GM19043 (cell line): ENCODE measurements at regions not wholly inside any gene's neighbourhood (a gene's known extent, or its start where the extent isn't known, plus 50 kb on each side); places are given as distances from the start of the nearest gene placed in this dataset.

Experiments
- ATAC-seq: cut with Tn5 transposase; IDR thresholded peaks from one replicate; pipeline ENCODE4 v1.9.1; 2021; ENCODE audit warnings: low read depth; ENCODE audit not compliant: unreplicated experiment

DNA sequence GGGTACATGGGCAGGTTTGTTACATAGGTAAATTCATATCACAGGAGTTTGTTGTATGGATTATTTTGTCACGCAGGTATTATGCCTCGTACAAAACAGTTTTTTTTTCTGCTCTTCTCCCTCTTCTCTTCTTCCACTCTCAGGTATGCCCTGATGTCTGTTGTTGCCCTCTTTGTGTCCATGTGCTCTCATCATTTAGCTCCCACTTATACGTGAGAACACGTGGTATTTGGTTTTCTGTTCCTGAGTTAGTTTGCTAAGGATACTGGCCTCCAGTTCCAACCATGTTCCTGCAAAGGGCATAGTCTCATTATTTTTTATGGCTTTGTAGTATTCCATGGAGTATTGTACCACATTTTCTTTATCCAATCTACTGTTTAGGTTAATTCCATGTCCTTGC, 65.7 kb downstream of the UNC5CL start:
- ATAC-seq = no peak

DNA sequence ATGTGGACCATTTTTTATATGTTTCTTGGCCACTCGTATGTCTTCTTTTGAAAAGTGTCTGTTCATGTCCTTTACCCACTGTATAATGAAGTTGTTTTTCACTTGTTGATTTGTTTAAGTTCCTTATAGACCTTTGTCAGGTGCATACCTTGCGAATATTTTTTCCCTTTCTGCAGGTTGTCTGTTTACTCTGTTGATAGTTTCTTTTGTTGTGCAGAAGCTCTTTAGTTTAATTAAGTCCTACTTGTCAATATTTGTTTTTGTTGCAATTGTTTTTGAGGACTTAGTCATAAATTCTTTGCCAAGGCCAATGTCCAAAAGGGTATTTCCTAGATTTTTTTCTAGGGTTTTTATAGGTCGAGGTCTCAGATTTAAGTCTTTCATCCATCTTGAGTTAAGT, 66.2 kb downstream of the UNC5CL start:
- no peak for ATAC-seq

DNA sequence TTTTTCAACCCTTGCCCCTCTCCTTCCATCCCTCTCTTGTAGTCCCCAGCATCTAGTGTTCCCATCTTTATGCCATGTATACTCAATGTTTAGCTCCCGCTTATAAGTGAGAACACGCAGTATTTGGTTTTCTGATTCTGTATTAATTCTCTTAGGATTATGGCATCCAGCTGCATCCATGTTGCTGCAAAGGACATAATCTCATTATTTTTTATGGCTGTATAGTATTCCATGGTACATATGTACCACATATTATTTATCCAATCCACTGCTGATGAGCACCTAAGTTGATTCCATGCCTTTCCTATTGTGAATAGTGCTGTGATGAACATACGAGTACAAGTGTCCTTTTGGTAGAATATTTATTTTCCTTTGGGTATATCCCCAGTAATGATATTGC, 66.8 kb downstream of the UNC5CL start:
- no peak for ATAC-seq

DNA sequence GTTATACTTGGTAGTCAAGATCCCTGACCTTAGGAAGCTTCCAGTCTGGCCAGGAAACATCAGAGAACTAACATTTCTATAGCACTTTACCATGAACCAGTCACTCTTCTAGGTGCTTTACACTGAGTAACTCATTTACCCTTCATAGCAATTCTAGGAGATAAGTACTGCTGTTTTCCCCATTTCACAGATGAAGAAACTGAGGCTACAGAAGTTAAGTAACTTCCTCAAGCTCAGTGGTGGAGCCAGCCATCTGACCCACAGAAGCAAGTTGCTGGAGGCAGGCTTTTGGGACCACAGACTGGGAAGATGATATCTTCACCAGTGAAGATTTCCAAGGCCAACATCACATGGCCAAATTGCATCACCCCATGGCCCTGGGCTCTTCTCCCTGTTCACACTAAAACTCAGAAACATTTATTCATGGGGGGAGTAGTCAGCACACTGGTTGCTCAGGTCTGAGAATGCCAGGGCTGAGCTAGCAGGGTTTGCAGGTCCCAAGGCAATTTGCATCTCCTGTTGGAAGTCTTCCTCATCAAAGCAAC, 70.3 kb downstream of the UNC5CL start:
- no peak for ATAC-seq

DNA sequence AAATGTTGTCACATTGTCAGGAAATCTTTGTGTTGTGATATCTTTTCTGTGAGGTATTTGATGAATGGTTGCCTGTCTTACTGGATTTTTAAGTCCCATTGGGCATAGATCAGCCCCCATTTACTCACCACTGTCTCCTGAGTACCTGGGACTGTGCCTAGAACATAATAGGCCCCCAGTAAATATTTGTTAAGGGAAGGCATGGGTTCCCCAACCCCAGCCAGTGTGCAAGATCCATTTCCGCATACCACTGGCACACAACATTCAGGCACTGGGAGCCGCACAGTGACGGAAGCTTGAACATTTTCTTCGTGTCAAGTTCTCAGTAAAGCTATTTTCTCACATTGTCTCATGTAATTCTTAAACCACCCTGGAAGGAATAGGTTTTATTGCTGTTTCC, 72.2 kb downstream of the UNC5CL start:
- ATAC-seq = no peak

DNA sequence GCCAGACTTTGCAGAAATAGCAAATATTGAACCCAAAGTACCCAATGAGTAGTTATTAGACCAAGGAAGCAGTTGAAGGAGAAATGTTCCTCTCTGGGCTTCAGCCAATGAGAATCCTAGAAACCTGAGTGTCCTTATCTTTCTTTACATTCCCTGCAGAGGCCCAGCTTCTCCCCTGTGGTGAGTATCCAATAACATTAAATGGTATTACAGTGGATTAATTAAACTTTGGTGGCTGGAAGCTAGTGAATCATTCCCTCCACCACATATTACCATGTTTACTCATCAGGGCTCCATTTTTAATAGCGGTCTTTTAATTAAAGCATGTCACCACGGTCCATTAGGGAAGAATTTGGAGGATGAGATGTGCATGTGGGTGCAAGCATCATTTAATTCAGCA, 74.0 kb downstream of the UNC5CL start:
- no peak for ATAC-seq

DNA sequence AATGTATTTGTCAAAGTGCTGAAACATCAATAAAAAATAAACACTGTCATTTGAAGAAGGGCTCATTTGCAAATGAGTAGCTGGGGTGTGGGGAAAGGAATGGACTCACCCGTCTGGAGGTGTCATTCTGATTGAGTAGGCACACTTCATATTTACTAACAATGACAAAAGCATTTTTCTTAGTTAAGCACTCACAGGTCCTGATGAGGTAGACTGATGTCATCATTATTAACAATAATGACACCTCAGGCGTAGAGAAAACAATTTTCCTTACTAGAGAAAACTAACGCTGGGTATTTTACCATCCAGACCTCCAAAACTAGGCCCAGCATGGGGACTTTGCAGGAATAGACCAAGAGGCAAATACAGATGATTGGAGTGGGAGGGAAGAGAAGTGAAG, 76.0 kb downstream of the UNC5CL start:
- no peak for ATAC-seq

DNA sequence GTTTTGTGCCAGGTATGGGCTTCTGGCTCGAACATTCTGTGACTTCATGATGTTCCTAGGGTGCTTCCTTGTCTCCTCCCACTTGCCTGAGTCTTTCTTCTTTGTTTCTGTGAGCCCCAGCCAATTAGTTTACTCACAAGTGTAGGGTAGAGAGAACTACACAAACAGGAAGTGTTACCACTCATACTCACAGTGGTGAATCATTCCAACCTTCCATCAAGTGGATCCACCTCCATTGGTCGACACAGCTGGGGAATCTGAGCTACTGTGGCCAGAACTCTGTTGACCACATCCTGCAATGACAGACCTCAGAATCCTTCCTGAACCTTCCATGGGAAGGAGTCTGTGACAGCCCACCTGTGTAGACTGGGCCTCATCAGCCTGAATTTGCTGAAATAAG, 76.8 kb downstream of the UNC5CL start:
- ATAC-seq = no peak

DNA sequence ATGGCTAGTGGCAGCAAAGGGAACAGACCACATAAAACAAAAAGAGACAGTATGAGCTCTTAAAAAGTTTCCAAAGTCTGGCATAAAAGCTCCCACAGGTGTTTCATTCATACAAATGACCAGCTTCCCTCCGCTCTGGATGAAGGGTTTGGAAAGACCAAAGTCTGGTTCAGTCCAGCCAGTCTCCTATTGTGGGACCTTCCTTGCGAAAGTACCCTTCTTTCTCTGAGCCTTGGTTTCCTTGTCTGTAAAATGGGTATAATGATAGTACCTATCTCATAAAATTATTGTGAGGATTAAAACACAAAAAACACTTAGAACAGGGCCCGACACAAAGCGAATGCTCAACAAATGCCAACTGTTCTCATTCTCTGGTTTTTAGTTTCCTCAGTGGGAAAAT, 77.2 kb downstream of the UNC5CL start:
- no peak for ATAC-seq

DNA sequence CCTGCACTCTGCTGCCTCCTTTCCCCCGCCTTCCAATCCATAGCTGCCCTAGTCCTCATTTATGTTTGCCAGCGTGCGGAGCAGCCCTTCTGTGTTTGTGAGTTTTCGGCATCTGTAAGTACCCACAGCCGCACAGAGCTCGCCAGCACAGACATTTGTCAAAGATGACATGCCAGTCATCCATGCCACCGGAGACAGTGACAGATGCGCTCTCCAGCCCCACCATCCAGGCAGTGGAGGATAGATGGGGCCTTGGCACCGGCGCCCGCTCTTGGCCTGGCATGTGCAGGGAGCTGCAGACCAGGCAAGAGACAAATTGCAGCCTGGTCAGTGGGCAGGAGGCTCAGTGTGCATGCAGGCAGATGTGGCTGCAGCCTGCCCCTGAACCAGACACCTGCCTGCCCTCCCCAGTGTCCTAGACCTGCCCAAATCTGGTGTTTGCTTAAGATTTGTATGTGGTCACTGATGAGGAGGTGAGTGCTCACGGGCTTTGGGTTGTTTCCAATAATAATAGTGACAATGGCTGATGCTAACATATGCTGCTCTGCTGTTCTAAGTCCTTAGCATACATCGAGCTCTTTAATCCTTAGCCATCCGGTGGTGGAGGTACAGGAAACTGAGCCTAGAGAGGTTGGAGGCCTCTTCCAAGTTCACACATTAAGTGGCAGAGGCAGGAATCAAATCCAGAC, 78.1 kb downstream of the UNC5CL start:
- no peak for ATAC-seq

DNA sequence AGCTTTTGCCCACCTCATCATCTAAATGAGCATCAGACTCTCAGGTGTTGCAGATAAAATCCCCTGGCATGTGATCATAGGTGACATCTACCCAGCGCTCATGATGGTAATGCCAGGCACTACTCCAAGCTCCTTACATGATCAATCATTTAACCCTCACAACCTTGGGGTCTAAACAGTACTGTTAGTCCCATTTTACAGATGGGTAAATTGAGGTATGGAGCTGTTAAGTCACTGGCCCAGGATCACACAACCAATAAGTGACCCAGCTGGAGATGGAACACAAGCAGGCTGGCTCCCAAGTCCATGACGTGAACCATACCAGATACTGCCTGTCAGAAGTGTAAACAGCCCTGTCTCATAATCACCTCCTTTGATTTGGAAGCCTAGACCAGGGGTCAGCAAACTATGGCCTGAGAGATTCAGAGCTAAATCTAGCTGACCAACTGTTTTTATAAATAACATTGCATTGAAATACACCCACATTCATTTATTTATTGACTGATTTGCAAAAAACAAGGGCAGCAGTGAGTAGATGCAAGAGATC, 79.2 kb downstream of the UNC5CL start:
- ATAC-seq = no peak

DNA sequence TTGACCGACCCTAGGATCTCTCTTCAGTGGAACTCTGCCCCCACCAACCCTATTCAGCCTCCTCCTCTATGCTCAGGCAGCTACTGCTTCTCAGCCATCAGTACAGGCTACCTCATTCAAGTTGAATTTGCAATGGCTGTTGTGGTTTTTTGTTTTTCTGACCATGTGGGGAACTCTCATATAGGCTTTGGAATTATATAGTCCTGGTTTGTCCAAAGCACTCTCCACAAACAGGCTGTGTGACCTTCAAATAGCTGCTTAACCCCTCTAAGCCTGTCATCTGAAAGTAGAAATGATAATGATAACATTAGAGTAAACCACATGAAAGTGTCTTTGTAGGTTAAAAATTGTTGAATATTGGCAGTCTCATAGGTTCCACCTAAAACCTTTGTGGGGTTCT, 80.3 kb downstream of the UNC5CL start:
- ATAC-seq = no peak

DNA sequence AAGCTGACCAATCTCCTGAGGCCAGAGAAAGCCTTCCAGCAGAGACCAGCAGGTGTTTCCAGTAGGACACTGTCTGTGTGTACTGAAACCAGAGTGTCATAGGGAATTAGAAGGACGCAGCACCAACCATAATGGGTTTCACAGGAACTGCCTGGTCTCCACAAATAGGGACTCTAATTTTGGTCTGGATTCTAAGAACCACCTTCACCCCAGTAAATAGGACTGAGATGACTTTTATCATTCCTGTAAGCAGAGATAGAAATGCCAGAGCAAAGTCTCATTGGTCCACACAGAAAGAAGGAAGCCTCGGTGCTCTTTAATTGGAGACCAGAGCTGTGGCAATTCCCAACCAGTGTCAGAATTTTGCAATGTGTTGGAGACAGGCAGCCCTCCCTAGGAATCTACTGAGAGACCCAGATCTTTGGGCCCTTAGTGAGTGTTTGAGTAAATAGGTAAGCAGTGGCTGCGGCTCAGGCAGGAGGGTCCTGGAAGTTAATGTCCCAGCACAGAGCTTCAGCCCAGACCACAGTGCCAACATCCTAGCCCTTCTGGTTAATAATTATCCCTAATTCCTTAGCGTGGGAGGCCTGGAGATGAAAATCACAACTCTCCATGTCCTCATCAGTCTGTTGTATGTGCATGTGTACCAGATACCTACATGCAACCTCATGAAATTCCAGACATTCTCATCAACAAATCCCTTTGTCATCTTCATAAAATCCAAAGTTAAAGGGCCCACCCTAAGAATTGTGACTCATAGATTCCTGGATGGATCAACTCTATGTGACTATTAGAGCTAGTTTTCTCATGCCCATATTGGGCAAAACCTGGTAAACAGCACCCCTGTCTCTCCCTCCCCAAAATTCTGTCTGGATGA, 81.2 kb downstream of the UNC5CL start:
- ATAC-seq = no peak

DNA sequence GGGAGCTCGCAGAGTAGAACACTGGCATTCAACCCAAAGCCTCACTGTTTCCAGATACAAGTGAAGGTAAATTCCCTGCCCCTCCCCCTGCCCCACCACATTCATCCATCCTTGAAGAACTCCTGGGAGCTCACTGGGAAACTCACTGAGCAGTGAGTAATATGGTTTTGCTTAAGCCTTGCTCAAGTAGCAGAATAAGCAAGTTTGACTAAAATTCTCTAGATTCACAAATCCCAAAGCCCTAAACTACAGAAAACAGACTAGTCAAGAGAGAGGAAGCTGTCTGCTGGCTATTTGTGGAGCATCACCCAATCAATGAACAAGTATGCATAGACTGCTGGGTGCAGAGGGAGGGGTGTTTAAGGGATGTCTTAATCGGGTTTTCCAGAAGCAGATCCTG, 82.1 kb downstream of the UNC5CL start:
- no peak for ATAC-seq

DNA sequence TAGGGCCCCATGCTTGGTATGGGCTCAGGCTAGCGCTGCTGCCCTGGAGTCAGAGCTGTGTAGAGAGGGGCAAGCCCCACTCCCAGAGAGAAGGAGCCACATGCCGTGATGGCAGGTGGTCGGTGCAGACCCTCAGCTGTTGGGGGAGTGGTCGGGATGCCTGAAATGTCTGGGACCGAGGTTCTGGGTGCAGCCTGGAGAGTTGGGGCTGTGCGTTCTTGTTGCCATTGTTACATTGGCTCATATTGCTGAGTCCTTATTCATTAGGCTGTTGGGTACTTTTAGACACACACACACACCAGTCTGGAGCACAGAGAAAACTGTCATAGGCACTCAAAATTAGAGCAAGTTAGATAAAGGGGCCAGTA, 83.9 kb downstream of the UNC5CL start:
- ATAC-seq = no peak

DNA sequence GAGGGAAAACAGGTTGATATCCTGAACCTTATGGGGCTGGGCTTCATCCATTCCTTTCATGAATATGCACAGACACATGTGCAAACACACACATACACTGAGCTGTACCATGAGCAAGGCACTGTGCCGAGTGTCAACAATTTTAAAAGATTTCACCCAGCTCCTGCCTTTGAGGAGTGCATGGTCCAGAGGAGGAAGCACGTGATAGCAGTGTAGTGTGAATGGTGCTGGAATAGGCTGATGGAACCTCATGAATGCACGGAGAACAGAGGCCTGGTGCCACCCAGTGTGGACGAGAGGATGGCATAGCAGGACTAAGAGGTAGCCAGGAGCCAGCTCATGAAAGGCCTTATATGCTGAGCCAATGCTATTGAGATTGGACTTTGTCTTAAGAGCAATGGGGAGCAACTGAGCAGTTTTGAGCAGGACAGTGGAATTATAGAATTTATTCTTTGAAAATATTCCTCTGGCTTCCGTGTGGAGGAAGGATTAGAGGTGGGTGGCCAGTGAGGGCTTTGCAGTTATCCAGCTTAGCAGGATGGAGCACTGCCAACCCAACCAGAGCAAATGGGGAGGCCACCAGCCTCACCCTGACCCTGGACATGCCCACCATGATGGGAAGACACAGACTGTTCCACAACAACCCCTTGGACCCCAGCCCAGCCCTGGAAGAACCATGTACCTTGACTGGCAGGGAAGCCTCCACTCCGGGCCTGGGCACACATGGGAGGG, 84.4 kb downstream of the UNC5CL start:
- ATAC-seq = no peak

DNA sequence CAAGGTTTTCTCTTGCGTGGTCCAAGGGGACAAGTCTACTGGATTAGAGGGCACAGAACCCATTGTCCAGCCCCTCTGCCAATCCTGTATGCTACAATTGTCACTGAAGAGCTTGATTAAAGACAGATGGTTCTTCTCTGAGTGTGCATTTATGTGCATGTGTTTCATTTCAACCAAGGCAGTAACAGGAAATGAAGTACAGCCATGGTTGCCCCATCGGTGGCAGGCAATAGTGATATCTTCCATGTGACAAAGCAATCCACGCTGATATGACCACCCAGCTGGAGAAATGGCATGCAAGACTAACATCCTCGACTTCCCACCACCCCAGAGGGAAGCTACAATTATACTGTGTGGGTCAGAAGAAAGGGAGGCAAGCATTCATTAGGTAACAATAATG, 85.5 kb downstream of the UNC5CL start:
- no peak for ATAC-seq

DNA sequence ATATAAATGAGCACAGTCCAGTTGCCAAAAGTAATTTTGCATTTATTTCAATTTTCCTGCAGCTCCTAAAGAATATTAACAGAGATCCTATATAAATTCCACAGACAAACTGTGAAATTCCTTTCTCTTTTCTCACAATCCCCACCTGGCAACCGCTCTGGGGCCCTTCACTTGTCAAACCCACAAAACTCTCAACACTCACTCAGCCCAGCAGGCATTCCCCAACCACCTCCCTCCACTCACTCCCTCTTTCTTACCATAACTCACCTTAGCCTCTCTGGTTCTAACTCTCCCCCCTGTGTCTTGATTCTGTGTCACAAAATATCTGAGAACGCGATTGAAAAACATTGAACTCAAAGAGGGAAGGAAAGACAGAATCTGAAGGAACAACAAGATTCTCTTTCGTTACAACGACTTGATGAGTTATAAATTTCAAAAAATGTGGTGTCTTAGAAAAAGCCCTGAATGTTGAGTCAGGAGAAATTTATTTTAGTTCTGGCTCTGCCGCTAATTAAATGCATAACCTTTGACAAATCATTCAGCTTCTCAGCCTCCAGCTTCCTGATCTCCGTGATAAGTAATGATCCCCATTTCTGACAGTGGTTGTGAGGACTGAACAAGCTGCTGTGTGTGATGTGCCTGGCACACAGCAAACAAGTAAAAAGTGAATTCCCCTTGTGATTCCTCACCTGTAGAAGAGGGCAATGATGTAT, 87.9 kb downstream of the UNC5CL start:
- no peak for ATAC-seq

DNA sequence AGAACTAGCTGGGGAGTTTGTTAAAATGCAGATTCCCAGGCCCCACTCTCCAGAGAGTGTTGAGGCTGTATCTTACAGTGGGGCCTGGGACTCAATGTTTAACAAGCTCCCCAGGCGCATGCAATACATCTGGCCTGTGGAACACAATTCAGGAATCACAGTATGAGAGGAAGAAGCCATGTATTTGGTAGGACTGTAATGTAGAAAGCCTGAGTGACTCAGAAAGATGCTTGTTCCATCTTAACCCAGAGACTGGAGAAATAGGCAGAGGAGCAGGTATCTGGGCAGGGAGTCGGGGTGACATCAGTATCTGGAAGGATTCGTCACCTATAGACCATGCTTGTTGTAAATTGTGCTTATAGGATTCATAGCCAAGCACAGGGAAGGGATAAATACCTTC, 90.5 kb downstream of the UNC5CL start:
- no peak for ATAC-seq

DNA sequence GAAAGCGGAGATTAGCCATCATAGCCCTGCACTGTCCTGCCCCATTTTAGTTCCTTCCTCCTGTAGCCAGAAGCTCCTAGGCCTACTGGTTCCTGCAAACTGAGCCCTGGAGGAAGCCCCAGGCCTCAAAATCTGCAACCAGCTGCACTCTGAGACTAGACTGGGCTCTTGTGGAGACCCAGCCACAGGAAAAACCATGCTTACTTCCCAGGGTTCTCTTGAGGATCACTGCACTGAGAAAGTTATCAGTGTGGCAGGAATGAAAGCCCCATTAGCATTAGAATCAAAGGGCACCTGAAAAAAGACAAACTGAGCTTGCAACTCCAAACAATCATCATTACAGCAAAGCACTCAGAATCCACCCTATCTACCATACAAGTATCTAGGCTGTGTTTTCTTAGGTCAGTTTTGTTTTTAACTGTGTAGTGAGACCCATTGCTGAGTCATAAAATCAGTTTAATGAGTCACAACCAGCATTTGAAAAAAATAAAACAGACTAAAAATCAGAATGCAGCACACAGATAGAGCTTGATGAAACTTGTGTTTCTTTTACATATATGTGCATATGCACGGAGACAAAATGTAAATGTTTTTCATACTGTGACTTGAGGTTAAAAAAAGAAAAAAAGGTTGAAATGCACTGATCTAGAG, 91.0 kb downstream of the UNC5CL start:
- no peak for ATAC-seq
